Right ventricle myocardium inferior (tissue), 1 donor: ENCODE measurements at regions not wholly inside any gene's neighbourhood (a gene's known extent, or its start where the extent isn't known, plus 50 kb on each side); places are given as distances from the start of the nearest gene placed in this dataset.
A peak's percentile ranks its signal among the peaks of the same experiment; 100 is the strongest.

ENCODE experiments used
- ATAC-seq: fragments of 200-7000 bp; cut with Tn5 transposase; one replicate; pipeline ENCODE4 v1.9.1; 2020; ENCODE audit warnings: mild to moderate bottlenecking, moderate library complexity
- DNase-seq: peaks from one replicate; pipeline ENCODE4 v3.0.0; 2021; ENCODE audit errors: missing footprints
- intact Hi-C: fragments of 100-400 bp; cut with DNase I; formaldehyde crosslinking; loops from one replicate; pipeline ENCODE4 v1.11.0; 2022
- donor health status: DM: no; HTN: yes; CAD: no; lungs with severe emphysema.

- DNase-seq (no peak), ATAC-seq (no peak)
- intact Hi-C loops: no loop called here
Observed at GRCh38 chr4:181234951-181235680, 1008.1 kb upstream of the TENM3 start.

- ATAC-seq: no peak
- intact Hi-C loops: no loop called here
- DNase-seq: no peak
Observed at GRCh38 chr4:181245326-181245725, 997.9 kb upstream of the TENM3 start.

- no peak for ATAC-seq
- DNase-seq: no peak
- intact Hi-C loops: no loop called here
Observed at GRCh38 chr4:181249031-181249430, 994.2 kb upstream of the TENM3 start.

GRCh38 chr4:181254771-181255170 is 988.4 kb upstream of the TENM3 start:
- DNase-seq: no peak
- no peak for ATAC-seq
- intact Hi-C loops: no loop called here

GRCh38 chr4:181258569-181258968 is 984.6 kb upstream of the TENM3 start:
- ATAC-seq (no peak), DNase-seq (no peak)
- intact Hi-C loops: no loop called here

- DNase-seq (no peak), ATAC-seq (no peak)
- intact Hi-C loops: no loop called here
Observed at GRCh38 chr4:181259081-181259709, 984.0 kb upstream of the TENM3 start.

- intact Hi-C loops: loop anchor here (1.0 to 5.0 kb wide), 2 partner anchors 119 to 267 kb away; no protein-coding TSS in a partner anchor
- no peak for ATAC-seq
Observed at GRCh38 chr4:181261279-181261678, 981.9 kb upstream of the TENM3 start.

GRCh38 chr4:181264893-181265292 is 978.3 kb upstream of the TENM3 start:
- ATAC-seq (peak; percentile 39), DNase-seq (no peak)
- intact Hi-C loops: loop anchor here (5.0 kb wide), 1 partner anchor 123 kb away; no protein-coding TSS in a partner anchor

More at GRCh38 chr4:181261279-181261678, 981.9 kb upstream of the TENM3 start:
- no peak for DNase-seq

- intact Hi-C loops: no loop called here
- ATAC-seq (no peak), DNase-seq (no peak)
Observed at GRCh38 chr4:181265370-181265769, 977.8 kb upstream of the TENM3 start.

GRCh38 chr4:181271116-181271640 is 972.0 kb upstream of the TENM3 start:
- intact Hi-C loops: loop anchor here (5.0 kb wide), 1 partner anchor 36 kb away; no protein-coding TSS in a partner anchor
- no peak for DNase-seq
- ATAC-seq: no peak

GRCh38 chr4:181272422-181272821 is 970.8 kb upstream of the TENM3 start:
- DNase-seq (no peak), ATAC-seq (peak; percentile 64)
- intact Hi-C loops: loop anchor here (5.0 kb wide), 1 partner anchor 35 kb away; no protein-coding TSS in a partner anchor

GRCh38 chr4:181278941-181279340 is 964.3 kb upstream of the TENM3 start:
- DNase-seq: no peak
- intact Hi-C loops: no loop called here

GRCh38 chr4:181281451-181281850 is 961.8 kb upstream of the TENM3 start:
- intact Hi-C loops: no loop called here
- no peak for ATAC-seq
- no peak for DNase-seq

More at GRCh38 chr4:181278941-181279340, 964.3 kb upstream of the TENM3 start:
- ATAC-seq: no peak

- ATAC-seq: no peak
- no peak for DNase-seq
- intact Hi-C loops: no loop called here
Observed at GRCh38 chr4:181289198-181289597, 954.0 kb upstream of the TENM3 start.

- intact Hi-C loops: no loop called here
- no peak for DNase-seq
- no peak for ATAC-seq
Observed at GRCh38 chr4:181291615-181292014, 951.6 kb upstream of the TENM3 start.

- DNase-seq (no peak), ATAC-seq (peak; percentile 39)
- intact Hi-C loops: no loop called here
Observed at GRCh38 chr4:181293014-181293413, 950.2 kb upstream of the TENM3 start.

GRCh38 chr4:181293541-181293940 is 949.7 kb upstream of the TENM3 start:
- intact Hi-C loops: no loop called here
- ATAC-seq: no peak

GRCh38 chr4:181294421-181294820 is 948.8 kb upstream of the TENM3 start:
- ATAC-seq: no peak
- no peak for DNase-seq

More at GRCh38 chr4:181293541-181293940, 949.7 kb upstream of the TENM3 start:
- DNase-seq: no peak

GRCh38 chr4:181301735-181302710 is 941.2 kb upstream of the TENM3 start:
- DNase-seq (no peak), ATAC-seq (no peak)
- intact Hi-C loops: no loop called here

More at GRCh38 chr4:181294421-181294820, 948.8 kb upstream of the TENM3 start:
- intact Hi-C loops: no loop called here
